Adrenal gland (tissue), 9 donors: ENCODE measurements at regions not wholly inside any gene's neighbourhood (a gene's known extent, or its start where the extent isn't known, plus 50 kb on each side); places are given as distances from the start of the nearest gene placed in this dataset.

ENCODE experiments used
- DNase-seq, 7 donors: peaks; one replicate each; pipeline ENCODE4 v3.0.0-alpha.2; 2019 to 2020
- H3K27ac ChIP-seq, 5 donors: fragments of 200-600 bp; sonication (generic) in 4 of 5; 1 replicate in 3 of 5; 2 replicates in 2 of 5; pipeline versions ENCODE4 v1.5.1 to v1.8.0; 2016 to 2020; ENCODE audit warnings: mild to moderate bottlenecking in 1 of 5
- H3K27me3 ChIP-seq: fragments of 200-600 bp; 2 replicates; pipeline ENCODE4 v1.8.0; 2021
- H3K36me3 ChIP-seq, 2 donors: fragments of 200-600 bp; replicated peaks in 1 of 2; 1 replicate in 1 of 2; 2 replicates in 1 of 2; pipeline versions ENCODE4 v1.5.1 to v1.8.0; 2018 to 2022
- H3K4me1 ChIP-seq, 2 donors: fragments of 200-600 bp; replicated peaks in 1 of 2; 1 replicate in 1 of 2; 2 replicates in 1 of 2; pipeline versions ENCODE4 v1.5.1 to v1.8.0; 2018 to 2021
- H3K4me3 ChIP-seq, 4 donors: fragments of 200-600 bp; sonication (generic) in 3 of 4; one replicate each; pipeline ENCODE4 v1.5.1; 2016 to 2018
- H3K9me3 ChIP-seq, 3 donors: fragments of 200-600 bp; sonication (generic) in 1 of 3; replicated peaks in 1 of 3; 1 replicate in 2 of 3; 2 replicates in 1 of 3; pipeline versions ENCODE4 v1.5.1 to v1.8.0; 2016 to 2021
- CTCF ChIP-seq, 6 experiments: fragments of 450-650 bp in 4 of 6; fragments of 200-600 bp in 2 of 6; sonication (generic) in 1 of 6; IDR thresholded peaks; 1 replicate in 5 of 6; 2 replicates in 1 of 6; pipeline versions ENCODE4 v1.5.1 to v1.8.0; 2016 to 2021; ENCODE audit warnings: antibody characterized with exemption in 6 of 6, mild to moderate bottlenecking in 2 of 6, moderate library complexity in 1 of 6
- POLR2A ChIP-seq, 2 donors: fragments of 450-650 bp; IDR thresholded peaks; one replicate each; pipeline ENCODE4 v1.6.1; 2017; ENCODE audit warnings: antibody characterized with exemption in 2 of 2, mild to moderate bottlenecking in 2 of 2, moderate library complexity in 1 of 2
- WGBS, 4 donors: extraction: QIAGEN DNeasy Blood & Tissue Kit in 2 of 4; methylation state at CpG; one replicate each; pipeline versions ENCODE4 v1.1.5 to v1.1.7; 2013 to 2017; 5-methylcytosine and 5-hydroxymethylcytosine counted together
- intact Hi-C, 2 donors: fragments of 100-400 bp; cut with DNase I; formaldehyde crosslinking; loops; one replicate each; pipeline versions ENCODE4 v1.14.1 to v1.15.0; 2022 to 2023
- donor health status: healthy with polysubstance abuse.
- donor health status: Bipolar disorder and iron deficiency.
- donor health status: DM: yes; HTN: yes; CAD: no.
- donor health status: DM: no; HTN: no; CAD: no.
- donor health status: DM: no; HTN: no; CAD: no.

- H3K27me3 ChIP-seq, result peaks cover 6% of the 10 kb centered on the region
- H3K27ac ChIP-seq, result no peak overlapping the region
- no peaks in the 10 kb centered on the region for H3K36me3 ChIP-seq
- H3K9me3 ChIP-seq, result no peaks in the 10 kb centered on the region
- no peak overlapping the region for H3K4me3 ChIP-seq
- WGBS, 4 donors, result 81 to 93% (median 89%) methylated on average over 3 of the region's 3 CpGs
- DNase-seq, result no peak
- no peaks in the 10 kb centered on the region for H3K4me1 ChIP-seq
- TF ChIP-seq POLR2A (IDR thresholded peaks at IDR 0.05), result no peak
- TF ChIP-seq CTCF (IDR thresholded peaks at IDR 0.05), result no peak
- intact Hi-C loops, result no loop called here
These were observed 114.7 kb downstream of the IRX5 start for GRCh38 chr16:55045329-55045728.

- H3K9me3 ChIP-seq, result no peaks in the 10 kb centered on the region
- H3K4me3 ChIP-seq, result no peak overlapping the region
- no peaks in the 10 kb centered on the region for H3K36me3 ChIP-seq
- H3K4me1 ChIP-seq, result no peaks in the 10 kb centered on the region
- no peak overlapping the region for H3K27ac ChIP-seq
- 71 to 85% (median 80%) methylated on average over 11 of the region's 11 CpGs for WGBS, 4 donors
- peak in 1 of 7 donors; percentile 29 for DNase-seq
- TF ChIP-seq POLR2A (IDR thresholded peaks at IDR 0.05) (no peak), CTCF (IDR thresholded peaks at IDR 0.05) (no peak)
- peaks cover 6% of the 10 kb centered on the region for H3K27me3 ChIP-seq
- intact Hi-C loops, result no loop called here
These were observed 115.2 kb downstream of the IRX5 start for GRCh38 chr16:55045756-55046460.

- intact Hi-C loops, result no loop called here
- Histone ChIP-seq H3K4me3 (no peak overlapping the region), H3K27me3 (peaks cover 6% of the 10 kb centered on the region), H3K27ac (no peak overlapping the region), H3K9me3 (no peaks in the 10 kb centered on the region), H3K36me3 (no peaks in the 10 kb centered on the region), H3K4me1 (no peaks in the 10 kb centered on the region)
- no peak for TF ChIP-seq POLR2A (IDR thresholded peaks at IDR 0.05)
- no peak for TF ChIP-seq CTCF (IDR thresholded peaks at IDR 0.05)
- no peak for DNase-seq
- 88 to 94% (median 91%) methylated on average over 6 of the region's 6 CpGs for WGBS, 4 donors
These were observed 115.8 kb downstream of the IRX5 start for GRCh38 chr16:55046513-55046912.

GRCh38 chr16:55046916-55047315, 116.3 kb downstream of the IRX5 start:
- no peak overlapping the region for H3K4me3 ChIP-seq
- WGBS, 4 donors, result 71 to 82% (median 78%) methylated on average over 4 of the region's 4 CpGs
- no peaks in the 10 kb centered on the region for H3K9me3 ChIP-seq

More at GRCh38 chr16:55046916-55047315, 116.3 kb downstream of the IRX5 start:
- no peak for TF ChIP-seq CTCF (IDR thresholded peaks at IDR 0.05)
- TF ChIP-seq POLR2A (IDR thresholded peaks at IDR 0.05), result no peak
- H3K27ac ChIP-seq, result no peak overlapping the region
- peaks cover 6% of the 10 kb centered on the region for H3K27me3 ChIP-seq
- no peaks in the 10 kb centered on the region for H3K4me1 ChIP-seq
- intact Hi-C loops, result no loop called here
- no peak for DNase-seq
- no peaks in the 10 kb centered on the region for H3K36me3 ChIP-seq
